HEK293T (cell line): ENCODE measurements at regions not wholly inside any gene's neighbourhood (a gene's known extent, or its start where the extent isn't known, plus 50 kb on each side); places are given as distances from the start of the nearest gene placed in this dataset.

Experiments used
- CTCF ChIA-PET: fragments of 350-600 bp; formaldehyde crosslinking; extraction: SDS; loops from one replicate; lab custom pipeline; 2021; ENCODE audit warnings: antibody characterized with exemption, inconsistent platforms; lab: Yijun Ruan, JAX
- POLR2A ChIA-PET: fragments of 350-600 bp; formaldehyde crosslinking; extraction: SDS; loops from one replicate; lab custom pipeline; 2020; ENCODE audit warnings: antibody characterized with exemption, inconsistent platforms; lab: Yijun Ruan, JAX
- DNase-seq: peaks from one replicate; pipeline ENCODE4 v3.0.0; 2012; ENCODE audit warnings: mixed read lengths; ENCODE audit errors: extremely low spot score
- ARNT ChIP-seq: fragments of 450-650 bp; IDR thresholded peaks from 2 replicates; pipeline ENCODE4 v1.6.1; 2017; ENCODE audit warnings: mild to moderate bottlenecking
- BHLHE40 ChIP-seq: fragments of 450-650 bp; IDR thresholded peaks from 2 replicates; pipeline ENCODE4 v1.6.1; 2016; ENCODE audit warnings: mild to moderate bottlenecking, moderate library complexity, borderline replicate concordance
- CTBP1 ChIP-seq: fragments of 450-650 bp; IDR thresholded peaks from 2 replicates; pipeline ENCODE4 v1.6.1; 2016; ENCODE audit warnings: borderline replicate concordance
- ELF4 ChIP-seq: fragments of 450-650 bp; IDR thresholded peaks from 2 replicates; pipeline ENCODE4 v1.6.1; 2017; ENCODE audit warnings: antibody characterized with exemption
- FOXA1 ChIP-seq: fragments of 450-650 bp; IDR thresholded peaks from 2 replicates; pipeline ENCODE4 v1.6.1; 2016; ENCODE audit warnings: mild to moderate bottlenecking
- FOXK2 ChIP-seq: fragments of 450-650 bp; IDR thresholded peaks from 2 replicates; pipeline ENCODE4 v1.6.1; 2016; ENCODE audit warnings: mild to moderate bottlenecking
- FOXM1 ChIP-seq: fragments of 450-650 bp; IDR thresholded peaks from 2 replicates; pipeline ENCODE4 v1.6.1; 2017; ENCODE audit warnings: mild to moderate bottlenecking, borderline replicate concordance
- HDGF ChIP-seq: fragments of 450-650 bp; IDR thresholded peaks from 2 replicates; pipeline ENCODE4 v1.6.1; 2017; ENCODE audit warnings: antibody characterized with exemption, borderline replicate concordance
- L3MBTL2 ChIP-seq: fragments of 450-650 bp; conservative IDR thresholded peaks from 2 replicates; pipeline ENCODE4 v1.6.1; 2016; ENCODE audit warnings: mild to moderate bottlenecking
- LEF1 ChIP-seq: fragments of 450-650 bp; IDR thresholded peaks from 2 replicates; pipeline ENCODE4 v1.6.1; 2017; ENCODE audit warnings: mild to moderate bottlenecking, borderline replicate concordance
- NFRKB ChIP-seq: fragments of 450-650 bp; IDR thresholded peaks from 2 replicates; pipeline ENCODE4 v1.6.1; 2016; ENCODE audit warnings: mild to moderate bottlenecking, moderate library complexity
- PKNOX1 ChIP-seq: fragments of 450-650 bp; IDR thresholded peaks from 2 replicates; pipeline ENCODE4 v1.6.1; 2016
- SP1 ChIP-seq: fragments of 450-650 bp; IDR thresholded peaks from 2 replicates; pipeline ENCODE4 v1.6.1; 2017
- SUZ12 ChIP-seq: fragments of 450-650 bp; IDR thresholded peaks from 2 replicates; pipeline ENCODE4 v1.6.1; 2016; ENCODE audit warnings: mild to moderate bottlenecking
- TARDBP ChIP-seq: fragments of 450-650 bp; IDR thresholded peaks from 2 replicates; pipeline ENCODE4 v1.6.1; 2016
- ZNF384 ChIP-seq: fragments of 450-650 bp; IDR thresholded peaks from 2 replicates; pipeline ENCODE4 v1.6.1; 2016

- POLR2A ChIA-PET, result no interaction called here
- CTCF ChIA-PET, result no interaction called here
- DNase-seq, result no peak
- TF ChIP-seq SP1 (no peak), SUZ12 (no peak), BHLHE40 (no peak), TARDBP (no peak)
These were observed 543.2 kb upstream of the NRXN1 start for GRCh38 chr2:51575181-51575580.

GRCh38 chr2:51559026-51559425 is 527.1 kb upstream of the NRXN1 start:
- no peak for DNase-seq
- POLR2A ChIA-PET, result no interaction called here
- TF ChIP-seq L3MBTL2, result no peak
- TF ChIP-seq TARDBP, result no peak
- TF ChIP-seq FOXM1, result no peak
- TF ChIP-seq NFRKB, result no peak
- TF ChIP-seq HDGF, result no peak
- no peak for TF ChIP-seq ARNT
- no peak for TF ChIP-seq CTBP1
- no peak for TF ChIP-seq SUZ12
- no peak for TF ChIP-seq BHLHE40
- no peak for TF ChIP-seq SP1
- TF ChIP-seq FOXK2, result no peak
- TF ChIP-seq LEF1, result no peak
- TF ChIP-seq ELF4, result no peak
- TF ChIP-seq FOXA1, result no peak
- no peak for TF ChIP-seq PKNOX1
- TF ChIP-seq ZNF384, result no peak
- CTCF ChIA-PET, result no interaction called here

GRCh38 chr2:51553476-51553875 is 521.5 kb upstream of the NRXN1 start:
- DNase-seq, result no peak
- POLR2A ChIA-PET, result no interaction called here
- CTCF ChIA-PET, result no interaction called here
- TF ChIP-seq SUZ12, result no peak
- no peak for TF ChIP-seq ARNT
- TF ChIP-seq ZNF384, result no peak

GRCh38 chr2:51535763-51536162 is 503.8 kb upstream of the NRXN1 start:
- ChIA-PET POLR2A (no interaction called here), CTCF (no interaction called here)
- TF ChIP-seq SUZ12, result no peak
- TF ChIP-seq FOXA1, result no peak
- TF ChIP-seq TARDBP, result no peak
- TF ChIP-seq FOXM1, result no peak
- no peak for TF ChIP-seq NFRKB
- TF ChIP-seq CTBP1, result no peak
- no peak for TF ChIP-seq SP1
- DNase-seq, result no peak

GRCh38 chr2:51534166-51534565 is 502.2 kb upstream of the NRXN1 start:
- no peak for DNase-seq
- CTCF ChIA-PET, result no interaction called here
- no peak for TF ChIP-seq SP1
- no peak for TF ChIP-seq HDGF
- TF ChIP-seq L3MBTL2, result no peak
- no peak for TF ChIP-seq FOXA1
- TF ChIP-seq BHLHE40, result no peak
- no peak for TF ChIP-seq ARNT
- TF ChIP-seq LEF1, result no peak
- no peak for TF ChIP-seq ZNF384
- TF ChIP-seq SUZ12, result no peak
- TF ChIP-seq ELF4, result no peak
- TF ChIP-seq TARDBP, result no peak
- POLR2A ChIA-PET, result no interaction called here

- ChIA-PET CTCF (no interaction called here), POLR2A (no interaction called here)
- TF ChIP-seq ARNT (no peak), FOXK2 (no peak), BHLHE40 (no peak), SP1 (no peak), PKNOX1 (no peak), ELF4 (no peak), NFRKB (no peak), SUZ12 (no peak)
- no peak for DNase-seq
These were observed 496.2 kb upstream of the NRXN1 start for GRCh38 chr2:51528156-51528555.

- DNase-seq, result no peak
- TF ChIP-seq HDGF (no peak), SP1 (no peak), L3MBTL2 (no peak), ZNF384 (no peak), SUZ12 (no peak), LEF1 (no peak), PKNOX1 (no peak), BHLHE40 (no peak), CTBP1 (no peak)
- ChIA-PET POLR2A (no interaction called here), CTCF (no interaction called here)
These were observed 494.8 kb upstream of the NRXN1 start for GRCh38 chr2:51526766-51527165.

- ChIA-PET CTCF (no interaction called here), POLR2A (no interaction called here)
- no peak for DNase-seq
- TF ChIP-seq SP1, result no peak
- TF ChIP-seq FOXA1, result no peak
- TF ChIP-seq SUZ12, result no peak
- TF ChIP-seq L3MBTL2, result no peak
- no peak for TF ChIP-seq NFRKB
- no peak for TF ChIP-seq TARDBP
- no peak for TF ChIP-seq FOXM1
- TF ChIP-seq CTBP1, result no peak
- no peak for TF ChIP-seq ELF4
- TF ChIP-seq ZNF384, result no peak
- TF ChIP-seq ARNT, result no peak
- no peak for TF ChIP-seq PKNOX1
- no peak for TF ChIP-seq BHLHE40
- TF ChIP-seq HDGF, result no peak
- TF ChIP-seq LEF1, result no peak
- TF ChIP-seq FOXK2, result no peak
These were observed 484.7 kb upstream of the NRXN1 start for GRCh38 chr2:51516667-51517066.
